SK-N-SH (cell line): ENCODE measurements at regions not wholly inside any gene's neighbourhood (a gene's known extent, or its start where the extent isn't known, plus 50 kb on each side); places are given as distances from the start of the nearest gene placed in this dataset.

ENCODE experiments used
- CTCF ChIA-PET: fragments of 300-600, 350-600 bp; formaldehyde crosslinking; extraction: SDS; loops from one replicate; lab custom pipeline; 2021; lab: Yijun Ruan, JAX
- POLR2A ChIA-PET: fragments of 350-600 bp; sonication (Branson Sonifier 250); formaldehyde crosslinking; extraction: SDS; loops from one replicate; lab custom pipeline; 2020; ENCODE audit warnings: antibody characterized with exemption, inconsistent platforms; lab: Yijun Ruan, JAX
- DNase-seq: peaks from one replicate; pipeline ENCODE4 v3.0.0; 2012
- H2AFZ ChIP-seq: fragments of 200-600 bp; sonication (generic); 2 replicates; pipeline ENCODE4 v1.8.1; 2016; ENCODE audit warnings: antibody characterized with exemption, mild to moderate bottlenecking, low read depth
- H3F3A ChIP-seq: fragments of 200-600 bp; sonication (generic); replicated peaks from 2 replicates; pipeline ENCODE3; 2016; ENCODE audit warnings: antibody characterized with exemption, mild to moderate bottlenecking; ENCODE audit not compliant: insufficient read depth
- H3K27ac ChIP-seq, 2 experiments: fragments of 200-500 bp in 1 of 2; fragments of 200-600 bp in 1 of 2; sonication (Bioruptor generic) in 1 of 2; sonication (generic), shearing (Covaris generic) in 1 of 2; 2 replicates each; pipeline versions ENCODE4 v1.5.1 to v1.6.1; 2014 to 2016; ENCODE audit warnings: low read depth in 2 of 2, inconsistent platforms in 1 of 2, low read length in 1 of 2, mild to moderate bottlenecking in 1 of 2, mixed read lengths in 1 of 2
- H3K27me3 ChIP-seq: fragments of 200-600 bp; sonication (generic), shearing (Covaris generic); 2 replicates; pipeline ENCODE4 v1.6.1; 2016; ENCODE audit warnings: mixed run types; ENCODE audit not compliant: insufficient read depth
- H3K36me3 ChIP-seq, 2 experiments: fragments of 200-500 bp in 1 of 2; fragments of 200-600 bp in 1 of 2; sonication (Bioruptor generic) in 1 of 2; sonication (generic) in 1 of 2; replicated peaks in 1 of 2; 2 replicates each; pipeline versions ENCODE3 to v1.5.1; 2014 to 2016; ENCODE audit warnings: low read length in 1 of 2, mild to moderate bottlenecking in 1 of 2; ENCODE audit not compliant: insufficient read depth in 2 of 2, control insufficient read depth in 1 of 2
- H3K4me1 ChIP-seq, 2 experiments: fragments of 200-500 bp in 1 of 2; fragments of 200-600 bp in 1 of 2; sonication (Bioruptor generic) in 1 of 2; sonication (generic), shearing (Covaris generic) in 1 of 2; 2 replicates each; pipeline versions ENCODE4 v1.5.1 to v1.6.1; 2014 to 2016; ENCODE audit warnings: low read depth in 1 of 2, low read length in 1 of 2, mixed run types in 1 of 2; ENCODE audit not compliant: insufficient read depth in 2 of 2, control insufficient read depth in 1 of 2
- H3K4me2 ChIP-seq: fragments of 200-600 bp; sonication (generic), shearing (Covaris generic); 2 replicates; pipeline ENCODE4 v1.6.1; 2017; ENCODE audit warnings: mixed run types
- H3K4me3 ChIP-seq, 2 experiments: fragments of 200-500 bp in 1 of 2; fragments of 200-600 bp in 1 of 2; sonication (Bioruptor generic) in 1 of 2; sonication (generic), shearing (Covaris generic) in 1 of 2; 2 replicates each; pipeline versions ENCODE4 v1.5.1 to v1.8.1; 2014 to 2016; ENCODE audit warnings: low read depth in 2 of 2, inconsistent platforms in 1 of 2, low read length in 1 of 2, mild to moderate bottlenecking in 1 of 2, mixed read lengths in 1 of 2, moderate library complexity in 1 of 2
- H3K79me2 ChIP-seq: fragments of 200-600 bp; sonication (generic); 2 replicates; pipeline ENCODE4 v1.8.1; 2017; ENCODE audit warnings: mild to moderate bottlenecking; ENCODE audit not compliant: insufficient read depth
- H3K9ac ChIP-seq: fragments of 200-600 bp; sonication (generic); 2 replicates; pipeline ENCODE4 v1.6.1; 2017; ENCODE audit warnings: mixed run types
- H3K9me2 ChIP-seq: fragments of 200-600 bp; sonication (generic); 2 replicates; pipeline ENCODE4 v1.6.1; 2017; ENCODE audit warnings: mixed run types
- H3K9me3 ChIP-seq: fragments of 200-600 bp; sonication (generic); 2 replicates; pipeline ENCODE4 v1.6.1; 2017; ENCODE audit warnings: mixed run types, mild to moderate bottlenecking, moderate library complexity
- H4K20me1 ChIP-seq: fragments of 200-600 bp; sonication (generic); 2 replicates; pipeline ENCODE4 v1.6.1; 2017; ENCODE audit warnings: mild to moderate bottlenecking, mixed run types; ENCODE audit not compliant: insufficient read depth
- CHD2 ChIP-seq: fragments of 150-350 bp; IDR thresholded peaks from 2 replicates; pipeline ENCODE4 v1.6.1; 2018; ENCODE audit warnings: low read length; ENCODE audit not compliant: partially characterized antibody
- ELF1 ChIP-seq: IDR thresholded peaks from 2 replicates; pipeline ENCODE4 v1.4.0; 2012
- MEF2A ChIP-seq: IDR thresholded peaks from 2 replicates; pipeline ENCODE4 v1.4.0; 2012; ENCODE audit warnings: low read depth, borderline replicate concordance
- RAD21 ChIP-seq: IDR thresholded peaks from 2 replicates; pipeline ENCODE4 v1.6.1; 2012; ENCODE audit warnings: mild to moderate bottlenecking, low read length
- RCOR1 ChIP-seq: fragments of 150-350 bp; IDR thresholded peaks from 2 replicates; pipeline ENCODE4 v1.6.1; 2017; ENCODE audit warnings: antibody characterized with exemption, low read length
- SIN3A ChIP-seq: IDR thresholded peaks from 2 replicates; pipeline ENCODE4 v1.6.1; 2012; ENCODE audit warnings: low read depth, mild to moderate bottlenecking, low read length, moderate library complexity, borderline replicate concordance
- TAF1 ChIP-seq: IDR thresholded peaks from 2 replicates; pipeline ENCODE4 v1.6.1; 2012; ENCODE audit warnings: low read depth, mild to moderate bottlenecking, low read length, moderate library complexity, borderline replicate concordance
- WGBS: methylation state at CpG from one replicate; pipeline ENCODE4 v1.1.6; 2017; ENCODE audit warnings: low lambda C conversion rate; 5-methylcytosine and 5-hydroxymethylcytosine counted together
- TF ChIP-seq, protein P1 (sequence below): IDR thresholded peaks from 2 replicates; pipeline ENCODE4 v1.6.1; 2012; ENCODE audit warnings: mild to moderate bottlenecking, low read depth, low read length, moderate library complexity
- TF ChIP-seq, protein P2 (sequence below): fragments of 150-350 bp; IDR thresholded peaks from 2 replicates; pipeline ENCODE4 v1.6.1; 2016; ENCODE audit warnings: mild to moderate bottlenecking, low read depth, low read length
- TF ChIP-seq, protein P3 (sequence below): IDR thresholded peaks from 2 replicates; pipeline ENCODE4 v1.4.0; 2012; ENCODE audit warnings: low read depth, borderline replicate concordance

DNA sequence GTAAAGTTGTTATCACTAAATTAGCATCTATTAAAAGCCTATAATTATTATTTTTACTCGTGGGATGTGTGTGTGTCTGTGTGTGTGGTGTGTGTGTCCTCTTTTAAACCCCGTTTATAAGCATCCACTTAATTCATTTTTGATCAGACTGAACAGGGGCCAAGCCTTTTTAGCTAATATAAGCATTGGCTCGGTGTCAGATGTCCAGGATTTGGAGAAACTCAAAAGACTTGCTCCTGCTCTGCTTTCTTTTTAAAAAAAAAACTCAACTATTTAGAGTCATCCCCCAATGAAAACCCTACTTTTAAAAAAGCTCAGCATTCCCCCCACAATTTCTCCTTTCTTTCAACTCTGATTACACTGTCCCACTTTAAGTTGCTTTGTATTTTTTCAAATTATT, 459.3 kb upstream of the MAF start (continued):
- TF ChIP-seq, protein P1, sequence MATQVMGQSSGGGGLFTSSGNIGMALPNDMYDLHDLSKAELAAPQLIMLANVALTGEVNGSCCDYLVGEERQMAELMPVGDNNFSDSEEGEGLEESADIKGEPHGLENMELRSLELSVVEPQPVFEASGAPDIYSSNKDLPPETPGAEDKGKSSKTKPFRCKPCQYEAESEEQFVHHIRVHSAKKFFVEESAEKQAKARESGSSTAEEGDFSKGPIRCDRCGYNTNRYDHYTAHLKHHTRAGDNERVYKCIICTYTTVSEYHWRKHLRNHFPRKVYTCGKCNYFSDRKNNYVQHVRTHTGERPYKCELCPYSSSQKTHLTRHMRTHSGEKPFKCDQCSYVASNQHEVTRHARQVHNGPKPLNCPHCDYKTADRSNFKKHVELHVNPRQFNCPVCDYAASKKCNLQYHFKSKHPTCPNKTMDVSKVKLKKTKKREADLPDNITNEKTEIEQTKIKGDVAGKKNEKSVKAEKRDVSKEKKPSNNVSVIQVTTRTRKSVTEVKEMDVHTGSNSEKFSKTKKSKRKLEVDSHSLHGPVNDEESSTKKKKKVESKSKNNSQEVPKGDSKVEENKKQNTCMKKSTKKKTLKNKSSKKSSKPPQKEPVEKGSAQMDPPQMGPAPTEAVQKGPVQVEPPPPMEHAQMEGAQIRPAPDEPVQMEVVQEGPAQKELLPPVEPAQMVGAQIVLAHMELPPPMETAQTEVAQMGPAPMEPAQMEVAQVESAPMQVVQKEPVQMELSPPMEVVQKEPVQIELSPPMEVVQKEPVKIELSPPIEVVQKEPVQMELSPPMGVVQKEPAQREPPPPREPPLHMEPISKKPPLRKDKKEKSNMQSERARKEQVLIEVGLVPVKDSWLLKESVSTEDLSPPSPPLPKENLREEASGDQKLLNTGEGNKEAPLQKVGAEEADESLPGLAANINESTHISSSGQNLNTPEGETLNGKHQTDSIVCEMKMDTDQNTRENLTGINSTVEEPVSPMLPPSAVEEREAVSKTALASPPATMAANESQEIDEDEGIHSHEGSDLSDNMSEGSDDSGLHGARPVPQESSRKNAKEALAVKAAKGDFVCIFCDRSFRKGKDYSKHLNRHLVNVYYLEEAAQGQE, result no peak
- no peak for TF ChIP-seq RCOR1
- TF ChIP-seq MEF2A, result no peak
- TF ChIP-seq SIN3A, result no peak
- no peak for TF ChIP-seq CHD2
- TF ChIP-seq ELF1, result no peak
- TF ChIP-seq TAF1, result no peak
- no peak for TF ChIP-seq RAD21

DNA sequence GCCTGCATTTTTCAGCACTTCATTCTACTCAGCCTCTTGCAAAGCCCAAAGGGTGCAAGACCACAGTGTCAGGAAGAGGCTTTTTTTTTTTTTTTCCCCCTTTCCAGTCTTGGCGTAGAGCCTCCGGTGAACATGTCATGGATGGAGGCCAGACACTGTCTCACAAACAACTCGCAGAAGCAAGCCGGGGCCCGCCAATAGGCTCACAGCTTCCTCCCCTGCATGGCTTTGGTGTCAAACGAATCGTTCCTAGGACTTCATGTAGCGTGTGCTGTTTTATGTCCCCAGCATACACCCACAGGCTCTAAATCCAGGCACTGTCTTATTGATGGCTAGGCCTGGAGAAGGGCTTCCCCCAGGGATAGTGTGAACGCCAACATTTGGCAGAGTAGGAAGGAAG, 457.7 kb upstream of the MAF start:
- Histone ChIP-seq H3K4me1 (peaks cover 0 to under 1% of the 10 kb centered on the region in 2 experiments; a peak in 1 of 4 replicates), H3K27me3 (no peaks in the 10 kb centered on the region), H3K27ac (no peak overlapping the region), H3K9me2 (no peaks in the 10 kb centered on the region), H2AFZ (no peak overlapping the region), H3K9me3 (no peaks in the 10 kb centered on the region), H3F3A (no peaks in the 10 kb centered on the region), H3K9ac (no peak overlapping the region), H3K79me2 (no peaks in the 10 kb centered on the region), H3K36me3 (no peaks in the 10 kb centered on the region), H3K4me2 (no peak overlapping the region), H4K20me1 (no peaks in the 10 kb centered on the region), H3K4me3 (no peak overlapping the region)
- WGBS, result 58% methylated on average over 9 of the region's 9 CpGs
- no peak for DNase-seq
- no peak for TF ChIP-seq TAF1
- TF ChIP-seq, protein P2, sequence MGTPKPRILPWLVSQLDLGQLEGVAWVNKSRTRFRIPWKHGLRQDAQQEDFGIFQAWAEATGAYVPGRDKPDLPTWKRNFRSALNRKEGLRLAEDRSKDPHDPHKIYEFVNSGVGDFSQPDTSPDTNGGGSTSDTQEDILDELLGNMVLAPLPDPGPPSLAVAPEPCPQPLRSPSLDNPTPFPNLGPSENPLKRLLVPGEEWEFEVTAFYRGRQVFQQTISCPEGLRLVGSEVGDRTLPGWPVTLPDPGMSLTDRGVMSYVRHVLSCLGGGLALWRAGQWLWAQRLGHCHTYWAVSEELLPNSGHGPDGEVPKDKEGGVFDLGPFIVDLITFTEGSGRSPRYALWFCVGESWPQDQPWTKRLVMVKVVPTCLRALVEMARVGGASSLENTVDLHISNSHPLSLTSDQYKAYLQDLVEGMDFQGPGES, result no peak
- TF ChIP-seq, protein P3, sequence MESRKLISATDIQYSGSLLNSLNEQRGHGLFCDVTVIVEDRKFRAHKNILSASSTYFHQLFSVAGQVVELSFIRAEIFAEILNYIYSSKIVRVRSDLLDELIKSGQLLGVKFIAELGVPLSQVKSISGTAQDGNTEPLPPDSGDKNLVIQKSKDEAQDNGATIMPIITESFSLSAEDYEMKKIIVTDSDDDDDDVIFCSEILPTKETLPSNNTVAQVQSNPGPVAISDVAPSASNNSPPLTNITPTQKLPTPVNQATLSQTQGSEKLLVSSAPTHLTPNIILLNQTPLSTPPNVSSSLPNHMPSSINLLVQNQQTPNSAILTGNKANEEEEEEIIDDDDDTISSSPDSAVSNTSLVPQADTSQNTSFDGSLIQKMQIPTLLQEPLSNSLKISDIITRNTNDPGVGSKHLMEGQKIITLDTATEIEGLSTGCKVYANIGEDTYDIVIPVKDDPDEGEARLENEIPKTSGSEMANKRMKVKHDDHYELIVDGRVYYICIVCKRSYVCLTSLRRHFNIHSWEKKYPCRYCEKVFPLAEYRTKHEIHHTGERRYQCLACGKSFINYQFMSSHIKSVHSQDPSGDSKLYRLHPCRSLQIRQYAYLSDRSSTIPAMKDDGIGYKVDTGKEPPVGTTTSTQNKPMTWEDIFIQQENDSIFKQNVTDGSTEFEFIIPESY, result no peak
- CTCF ChIA-PET, result no interaction called here
- POLR2A ChIA-PET, result no interaction called here
